Neuronal stem cell (in vitro differentiated cells): ENCODE measurements at regions not wholly inside any gene's neighbourhood (a gene's known extent, or its start where the extent isn't known, plus 50 kb on each side); places are given as distances from the start of the nearest gene placed in this dataset.

Source experiments
- DNase-seq: peaks from one replicate; pipeline ENCODE4 v3.0.0-alpha.2; 2013; ENCODE audit warnings: low spot score
- H2AFZ ChIP-seq: one replicate; pipeline ENCODE4 v1.6.1; 2013; ENCODE audit warnings: mild to moderate bottlenecking, low read length, inconsistent platforms
- H2AK5ac ChIP-seq: 2 replicates; pipeline ENCODE4 v1.6.1; 2013; ENCODE audit warnings: low read depth, mild to moderate bottlenecking, inconsistent platforms, low read length, moderate library complexity, mixed read lengths
- H2BK120ac ChIP-seq: 2 replicates; pipeline ENCODE4 v1.6.1; 2013; ENCODE audit warnings: low read depth, mild to moderate bottlenecking, inconsistent platforms, low read length, moderate library complexity, mixed read lengths
- H2BK12ac ChIP-seq: one replicate; pipeline ENCODE4 v1.6.1; 2013; ENCODE audit warnings: low read length, inconsistent platforms
- H2BK15ac ChIP-seq: 2 replicates; pipeline ENCODE4 v1.6.1; 2013; ENCODE audit warnings: mild to moderate bottlenecking, low read length, inconsistent platforms, mixed read lengths
- H2BK5ac ChIP-seq: one replicate; pipeline ENCODE4 v1.6.1; 2013; ENCODE audit warnings: inconsistent platforms, mild to moderate bottlenecking, low read length, moderate library complexity
- H3K14ac ChIP-seq: one replicate; pipeline ENCODE4 v1.6.1; 2013; ENCODE audit warnings: low read length, inconsistent platforms
- H3K18ac ChIP-seq: 2 replicates; pipeline ENCODE4 v1.6.1; 2013; ENCODE audit warnings: low read length, inconsistent platforms
- H3K23ac ChIP-seq: 2 replicates; pipeline ENCODE4 v1.6.1; 2013; ENCODE audit warnings: low read depth, mild to moderate bottlenecking, mixed read lengths, low read length, inconsistent platforms; ENCODE audit not compliant: poor library complexity
- H3K27ac ChIP-seq: replicated peaks from 3 replicates; pipeline ENCODE4 v1.5.1; 2013; ENCODE audit warnings: low read length, inconsistent platforms
- H3K27me3 ChIP-seq, 3 experiments: 2 replicates each; pipeline ENCODE4 v1.6.1; 2013; ENCODE audit warnings: low read length in 3 of 3, mild to moderate bottlenecking in 2 of 3, inconsistent platforms in 1 of 3, low read depth in 1 of 3, mixed read lengths in 1 of 3, moderate library complexity in 1 of 3; ENCODE audit not compliant: control insufficient read depth in 3 of 3, insufficient read depth in 3 of 3
- H3K36me3 ChIP-seq, 2 donors: replicated peaks in 1 of 2; 2 replicates each; pipeline ENCODE4 v1.6.1; 2013; ENCODE audit warnings: low read length in 2 of 2; ENCODE audit not compliant: control insufficient read depth in 2 of 2, insufficient read depth in 2 of 2
- H3K4ac ChIP-seq: 2 replicates; pipeline ENCODE4 v1.6.1; 2013; ENCODE audit warnings: inconsistent platforms, mild to moderate bottlenecking, low read length, moderate library complexity
- H3K4me1 ChIP-seq, 2 donors: 1 replicate in 1 of 2; 2 replicates in 1 of 2; pipeline ENCODE4 v1.6.1; 2013; ENCODE audit warnings: low read length in 2 of 2, low read depth in 1 of 2; ENCODE audit not compliant: control insufficient read depth in 2 of 2, insufficient read depth in 1 of 2
- H3K4me2 ChIP-seq: one replicate; pipeline ENCODE4 v1.6.1; 2013; ENCODE audit warnings: mild to moderate bottlenecking, low read length, inconsistent platforms; ENCODE audit not compliant: insufficient read depth, poor library complexity, severe bottlenecking
- H3K4me3 ChIP-seq, 2 donors: 2 replicates each; pipeline ENCODE4 v1.5.1; 2013; ENCODE audit warnings: low read length in 2 of 2, mild to moderate bottlenecking in 2 of 2, inconsistent platforms in 1 of 2, moderate library complexity in 1 of 2
- H3K79me1 ChIP-seq: one replicate; pipeline ENCODE4 v1.6.1; 2013; ENCODE audit warnings: low read depth, mild to moderate bottlenecking, inconsistent platforms, low read length, moderate library complexity
- H3K9ac ChIP-seq: one replicate; pipeline ENCODE4 v1.6.1; 2013; ENCODE audit warnings: mild to moderate bottlenecking, low read depth, low read length, inconsistent platforms; ENCODE audit not compliant: poor library complexity
- H3K9me3 ChIP-seq, 2 donors: replicated peaks in 1 of 2; 2 replicates each; pipeline versions ENCODE3 to v1.6.1; 2013; ENCODE audit warnings: low read length in 2 of 2, mild to moderate bottlenecking in 2 of 2, inconsistent platforms in 1 of 2, low read depth in 1 of 2, mixed read lengths in 1 of 2, moderate library complexity in 1 of 2; ENCODE audit not compliant: control insufficient read depth in 2 of 2, insufficient read depth in 1 of 2
- H4K8ac ChIP-seq: one replicate; pipeline ENCODE4 v1.6.1; 2013; ENCODE audit warnings: low read depth, mild to moderate bottlenecking, inconsistent platforms, low read length, moderate library complexity
- H4K91ac ChIP-seq: one replicate; pipeline ENCODE4 v1.6.1; 2013; ENCODE audit warnings: low read length, low read depth, mild to moderate bottlenecking, inconsistent platforms; ENCODE audit not compliant: poor library complexity
- WGBS, 2 donors: extraction: QIAGEN DNeasy Blood & Tissue Kit; methylation state at CpG; one replicate each; pipeline ENCODE4 v1.1.7; 2013; ENCODE audit warnings: missing lambda C conversion rate in 2 of 2, mixed read lengths in 1 of 2; ENCODE audit not compliant: insufficient read length in 2 of 2, insufficient replicate concordance in 1 of 2; ENCODE audit errors: extremely low coverage in 2 of 2; 5-methylcytosine and 5-hydroxymethylcytosine counted together

GRCh38 chr5:8897316-8897715 is 648.6 kb downstream of the SEMA5A start:
- H4K8ac ChIP-seq: no peak overlapping the region
- WGBS, 2 donors: no CpG with 5 or more reads among the region's 5 CpGs
- H2BK5ac ChIP-seq: no peak overlapping the region
- H3K4me1 ChIP-seq: peaks cover 0 to 1% of the 10 kb centered on the region in 2 donors
- no peak overlapping the region for H3K4me3 ChIP-seq
- H3K14ac ChIP-seq: no peak overlapping the region
- H3K18ac ChIP-seq: no peak overlapping the region
- no peaks in the 10 kb centered on the region for H3K9me3 ChIP-seq
- no peaks in the 10 kb centered on the region for H3K36me3 ChIP-seq
- H3K4ac ChIP-seq: no peak overlapping the region
- H2BK12ac ChIP-seq: no peak overlapping the region
- no peak overlapping the region for H3K27ac ChIP-seq
- H4K91ac ChIP-seq: no peak overlapping the region
- H2BK15ac ChIP-seq: no peak overlapping the region
- H3K4me2 ChIP-seq: no peak overlapping the region
- H2AK5ac ChIP-seq: no peak overlapping the region
- no peak for DNase-seq
- no peak overlapping the region for H3K23ac ChIP-seq
- no peak overlapping the region for H3K9ac ChIP-seq
- H2AFZ ChIP-seq: no peak overlapping the region
- peaks cover 0 to 3% (median 0%) of the 10 kb centered on the region in 3 experiments for H3K27me3 ChIP-seq
- H3K79me1 ChIP-seq: no peaks in the 10 kb centered on the region
- H2BK120ac ChIP-seq: no peak overlapping the region

- H3K27ac ChIP-seq: no peak overlapping the region
- no peak overlapping the region for H2BK15ac ChIP-seq
- H4K91ac ChIP-seq: no peak overlapping the region
- H3K36me3 ChIP-seq: peaks cover 0 to 2% of the 10 kb centered on the region in 2 donors
- H3K4me1 ChIP-seq: no peaks in the 10 kb centered on the region
- no peak for DNase-seq
- no peak overlapping the region for H3K4me2 ChIP-seq
- no CpG with 5 or more reads among the region's 2 CpGs for WGBS, 2 donors
- no peak overlapping the region for H3K4ac ChIP-seq
- no peak overlapping the region for H2BK120ac ChIP-seq
- no peak overlapping the region for H2BK12ac ChIP-seq
- H3K9ac ChIP-seq: no peak overlapping the region
- no peak overlapping the region for H2BK5ac ChIP-seq
- H3K27me3 ChIP-seq: peaks cover 0 to 4% (median 0%) of the 10 kb centered on the region in 3 experiments
- no peak overlapping the region for H4K8ac ChIP-seq
- H3K9me3 ChIP-seq: peaks cover 0 to 2% of the 10 kb centered on the region in 2 donors
- no peaks in the 10 kb centered on the region for H3K79me1 ChIP-seq
- H2AFZ ChIP-seq: no peak overlapping the region
- H3K18ac ChIP-seq: no peak overlapping the region
- no peak overlapping the region for H2AK5ac ChIP-seq
- no peak overlapping the region for H3K14ac ChIP-seq
- no peak overlapping the region for H3K4me3 ChIP-seq
- H3K23ac ChIP-seq: no peak overlapping the region
Measured at GRCh38 chr5:8905021-8905420, 640.9 kb downstream of the SEMA5A start.

- H4K91ac ChIP-seq: no peak overlapping the region
- H3K4me1 ChIP-seq: no peaks in the 10 kb centered on the region
- H2BK15ac ChIP-seq: no peak overlapping the region
- no peak overlapping the region for H2BK5ac ChIP-seq
- H3K18ac ChIP-seq: peak overlapping the region; percentile 32
- H3K27ac ChIP-seq: no peak overlapping the region
- H3K9ac ChIP-seq: no peak overlapping the region
- H3K36me3 ChIP-seq: peaks cover 0 to 2% of the 10 kb centered on the region in 2 donors
- no peak overlapping the region for H3K14ac ChIP-seq
- H4K8ac ChIP-seq: no peak overlapping the region
- no peak for DNase-seq
- H2BK120ac ChIP-seq: no peak overlapping the region
- no peak overlapping the region for H3K4me2 ChIP-seq
- WGBS, 2 donors: no CpG with 5 or more reads among the region's 12 CpGs
- no peak overlapping the region for H2AFZ ChIP-seq
- H3K4ac ChIP-seq: no peak overlapping the region
- H2BK12ac ChIP-seq: no peak overlapping the region
- no peaks in the 10 kb centered on the region for H3K79me1 ChIP-seq
- H3K9me3 ChIP-seq: peaks cover 0 to 2% of the 10 kb centered on the region in 2 donors
- peaks cover 0 to 7% (median 0%) of the 10 kb centered on the region in 3 experiments for H3K27me3 ChIP-seq
- H3K23ac ChIP-seq: no peak overlapping the region
- no peak overlapping the region for H2AK5ac ChIP-seq
- no peak overlapping the region for H3K4me3 ChIP-seq
Measured at GRCh38 chr5:8906303-8906967, 639.4 kb downstream of the SEMA5A start.

- Histone ChIP-seq H3K18ac (peak overlapping the region; percentile 23), H3K23ac (no peak overlapping the region), H3K79me1 (no peaks in the 10 kb centered on the region), H4K8ac (no peak overlapping the region), H2AFZ (no peak overlapping the region), H3K4ac (no peak overlapping the region), H3K27ac (no peak overlapping the region), H3K27me3 (peaks cover 0 to 7% (median 0%) of the 10 kb centered on the region in 3 experiments), H3K14ac (no peak overlapping the region), H3K4me2 (no peak overlapping the region), H2BK12ac (no peak overlapping the region), H3K36me3 (peaks cover 0 to 2% of the 10 kb centered on the region in 2 donors), H3K4me1 (no peaks in the 10 kb centered on the region), H3K9ac (no peak overlapping the region), H2BK120ac (peak overlapping the region; percentile 61), H3K9me3 (peaks cover 0 to 2% of the 10 kb centered on the region in 2 donors), H3K4me3 (no peak overlapping the region), H2BK5ac (no peak overlapping the region), H2BK15ac (no peak overlapping the region), H2AK5ac (no peak overlapping the region), H4K91ac (no peak overlapping the region)
- DNase-seq: no peak
- WGBS, 2 donors: no CpG with 5 or more reads among the region's 8 CpGs
Measured at GRCh38 chr5:8907168-8907868, 638.6 kb downstream of the SEMA5A start.
